SK-N-MC (cell line): ENCODE measurements at regions not wholly inside any gene's neighbourhood (a gene's known extent, or its start where the extent isn't known, plus 50 kb on each side); places are given as distances from the start of the nearest gene placed in this dataset.

ENCODE experiments used
- DNase-seq: peaks from one replicate; pipeline ENCODE4 v3.0.0-alpha.2; 2011; ENCODE audit warnings: low read depth, low spot score
- H3K27ac ChIP-seq: fragments of 200-600 bp; sonication (generic); 2 replicates; pipeline ENCODE4 v1.5.1; 2016; ENCODE audit warnings: mixed run types
- H3K36me3 ChIP-seq: fragments of 200-600 bp; sonication (generic); 2 replicates; pipeline ENCODE4 v1.6.1; 2017; ENCODE audit warnings: antibody characterized with exemption, low read length, mixed read lengths; ENCODE audit not compliant: insufficient read depth
- H3K4me3 ChIP-seq: fragments of 200-600 bp; sonication (generic); 2 replicates; pipeline ENCODE4 v1.5.1; 2016
- H3K9ac ChIP-seq: fragments of 200-600 bp; sonication (generic); 2 replicates; pipeline ENCODE4 v1.8.0; 2017; ENCODE audit warnings: mixed run types, mixed read lengths; ENCODE audit not compliant: insufficient read length
- H3K9me3 ChIP-seq: fragments of 200-600 bp; sonication (generic); 2 replicates; pipeline ENCODE4 v1.6.1; 2017; ENCODE audit warnings: low read depth, mild to moderate bottlenecking, antibody characterized with exemption, low read length, moderate library complexity, mixed read lengths
- EZH2 ChIP-seq: fragments of 200-600 bp; sonication (generic); IDR thresholded peaks from one replicate; pipeline ENCODE4 v1.6.1; 2017; ENCODE audit warnings: antibody characterized with exemption
- FOXP2 ChIP-seq: optimal IDR thresholded peaks from 2 replicates; pipeline ENCODE3; 2011; ENCODE audit warnings: mild to moderate bottlenecking, moderate library complexity; ENCODE audit not compliant: insufficient read depth; ENCODE audit errors: extremely low read length, control extremely low read depth
- POLR2AphosphoS5 ChIP-seq: IDR thresholded peaks from 2 replicates; pipeline ENCODE4 v1.6.1; 2012; ENCODE audit warnings: mild to moderate bottlenecking, low read depth, low read length, borderline replicate concordance

DNA sequence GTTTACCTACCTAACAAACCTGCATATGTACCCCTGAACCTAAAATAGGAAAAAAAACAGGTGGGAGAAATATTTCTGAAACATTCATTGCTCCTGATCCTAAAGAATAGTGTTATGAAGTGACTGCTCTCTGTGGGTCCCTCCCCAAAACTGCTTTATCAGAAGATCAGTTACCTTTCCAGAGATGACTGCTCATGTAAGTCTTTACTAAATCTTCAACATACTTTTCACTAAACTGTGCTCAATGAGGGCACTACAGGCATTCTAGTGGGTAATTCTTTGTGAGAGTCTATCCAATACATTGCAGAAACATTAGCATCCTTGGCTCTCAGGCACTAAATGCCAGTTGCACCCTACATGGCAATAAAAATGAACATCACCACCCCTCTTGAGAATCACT lies 189.3 kb upstream of the STK17B start:
- DNase-seq: no peak
- no peak overlapping the region for H3K4me3 ChIP-seq
- no peak overlapping the region for H3K27ac ChIP-seq
- H3K9ac ChIP-seq: no peak overlapping the region
- TF ChIP-seq FOXP2 (no peak), POLR2AphosphoS5 (no peak), EZH2 (no peak)
- no peaks in the 10 kb centered on the region for H3K9me3 ChIP-seq
- no peaks in the 10 kb centered on the region for H3K36me3 ChIP-seq

DNA sequence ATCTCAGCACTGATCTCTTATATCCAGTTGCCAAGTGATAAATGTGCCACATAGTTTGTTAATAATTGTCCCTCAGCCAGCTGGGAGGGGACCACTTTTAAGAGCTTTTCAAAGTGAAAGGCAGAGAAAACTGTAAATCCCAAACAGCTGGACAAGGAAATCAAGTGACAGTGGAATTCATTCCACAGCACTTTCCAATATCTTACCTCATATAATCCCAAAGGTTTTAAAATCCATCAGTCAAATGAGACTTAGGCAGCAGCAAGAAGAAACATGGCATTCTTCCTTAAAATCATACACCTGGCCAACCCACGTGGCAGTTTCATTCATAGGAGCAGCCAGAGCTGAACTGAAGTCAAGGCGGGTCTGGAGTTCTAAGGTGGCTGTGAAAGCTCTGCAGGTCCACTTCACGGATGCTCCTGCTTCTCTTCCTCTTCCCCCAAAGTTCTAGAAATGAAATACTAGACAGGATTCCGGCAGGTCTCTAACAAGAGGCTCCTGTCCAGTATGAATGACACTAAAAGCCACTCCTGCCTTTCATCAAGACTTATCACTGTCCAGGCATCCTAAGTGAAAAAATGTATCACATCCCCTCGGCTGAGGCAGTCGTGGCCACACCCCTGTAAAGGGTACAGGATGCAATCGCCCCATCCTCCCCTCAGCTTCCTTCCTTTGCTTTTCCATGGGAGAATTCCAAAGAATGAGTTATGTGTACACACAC lies 190.4 kb upstream of the STK17B start:
- Histone ChIP-seq H3K4me3 (no peak overlapping the region), H3K9ac (no peak overlapping the region), H3K27ac (no peak overlapping the region), H3K36me3 (no peaks in the 10 kb centered on the region), H3K9me3 (no peaks in the 10 kb centered on the region)
- TF ChIP-seq EZH2: no peak
- DNase-seq: no peak

GRCh38 chr2:196362973-196363549 lies 191.7 kb upstream of the STK17B start:
- Histone ChIP-seq H3K9ac (no peak overlapping the region), H3K9me3 (no peaks in the 10 kb centered on the region), H3K4me3 (no peak overlapping the region), H3K27ac (no peak overlapping the region), H3K36me3 (no peaks in the 10 kb centered on the region)
- DNase-seq: no peak
- TF ChIP-seq FOXP2: no peak
- no peak for TF ChIP-seq EZH2
- TF ChIP-seq POLR2AphosphoS5: no peak

- no peak for TF ChIP-seq FOXP2
- TF ChIP-seq EZH2: no peak
- no peak for TF ChIP-seq POLR2AphosphoS5
- H3K9me3 ChIP-seq: no peaks in the 10 kb centered on the region
- no peak overlapping the region for H3K27ac ChIP-seq
- no peaks in the 10 kb centered on the region for H3K36me3 ChIP-seq
- DNase-seq: no peak
- H3K4me3 ChIP-seq: no peak overlapping the region
- H3K9ac ChIP-seq: no peak overlapping the region
These were observed 193.8 kb upstream of the STK17B start for GRCh38 chr2:196365145-196365544.

GRCh38 chr2:196365923-196366322 lies 194.5 kb upstream of the STK17B start:
- TF ChIP-seq POLR2AphosphoS5 (no peak), EZH2 (no peak), FOXP2 (no peak)
- Histone ChIP-seq H3K36me3 (no peaks in the 10 kb centered on the region), H3K9me3 (no peaks in the 10 kb centered on the region), H3K4me3 (no peak overlapping the region), H3K27ac (no peak overlapping the region), H3K9ac (no peak overlapping the region)
- no peak for DNase-seq

- Histone ChIP-seq H3K27ac (no peak overlapping the region), H3K9ac (no peak overlapping the region), H3K4me3 (no peak overlapping the region), H3K9me3 (no peaks in the 10 kb centered on the region), H3K36me3 (no peaks in the 10 kb centered on the region)
- TF ChIP-seq EZH2 (no peak), FOXP2 (no peak), POLR2AphosphoS5 (no peak)
- no peak for DNase-seq
These were observed 196.3 kb upstream of the STK17B start for GRCh38 chr2:196367633-196368032.

DNA sequence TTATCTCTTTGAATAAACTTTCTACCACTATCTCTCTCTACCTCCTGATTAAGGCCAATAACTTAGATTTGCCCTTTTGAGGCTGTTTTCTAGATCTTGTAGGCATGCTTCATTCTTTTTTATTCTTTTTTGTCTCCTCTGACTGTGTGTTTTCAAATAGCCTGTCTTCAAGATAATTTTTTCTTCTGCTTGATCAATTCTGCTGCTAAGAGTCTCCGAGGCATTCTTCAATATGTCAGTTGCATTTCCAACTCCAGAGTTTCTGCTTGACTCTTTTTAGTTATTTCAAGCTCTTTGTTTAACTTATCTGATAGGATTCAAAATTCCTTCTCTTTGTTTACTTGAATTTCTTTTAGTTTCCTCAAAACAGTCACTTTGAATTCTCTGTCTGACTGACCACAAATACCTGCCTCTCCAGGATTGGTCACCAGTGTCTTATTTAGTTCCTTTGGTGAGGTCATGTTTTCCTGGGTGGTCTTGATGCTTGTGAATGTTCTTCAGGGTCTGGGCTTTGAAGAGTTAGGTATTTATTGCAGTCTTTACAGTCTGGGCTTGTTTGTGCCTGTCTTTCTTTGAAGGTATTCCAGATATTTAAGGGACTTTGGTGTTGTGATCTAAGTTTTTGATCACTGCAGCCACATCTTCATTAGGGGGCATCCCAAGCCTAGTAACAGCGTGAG lies 197.3 kb upstream of the STK17B start:
- Histone ChIP-seq H3K36me3 (no peaks in the 10 kb centered on the region), H3K9ac (no peak overlapping the region), H3K4me3 (no peak overlapping the region), H3K27ac (no peak overlapping the region), H3K9me3 (no peaks in the 10 kb centered on the region)
- no peak for DNase-seq
- TF ChIP-seq POLR2AphosphoS5 (no peak), EZH2 (no peak), FOXP2 (no peak)

DNA sequence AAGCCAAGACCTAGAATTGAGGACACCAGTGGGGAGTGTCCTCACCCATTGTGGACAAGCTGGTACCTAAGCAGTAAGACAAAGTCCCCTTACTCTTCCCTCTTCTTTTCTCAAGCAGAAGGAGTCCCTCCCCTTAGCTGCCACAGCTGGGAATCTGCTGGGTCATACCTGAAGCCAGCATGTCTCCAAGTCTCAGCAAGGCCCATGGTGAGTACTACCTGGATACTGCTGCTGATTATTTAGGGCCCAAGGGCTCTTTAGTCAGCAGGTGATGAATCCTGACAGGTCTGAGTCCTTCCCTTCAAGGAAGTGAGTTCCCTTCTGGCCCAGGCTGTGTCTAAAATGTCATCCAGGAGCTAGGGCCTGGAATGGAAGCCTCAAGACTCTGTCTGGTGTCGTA lies 198.6 kb upstream of the STK17B start:
- DNase-seq: no peak

More for the DNA sequence above, 198.6 kb upstream of the STK17B start:
- Histone ChIP-seq H3K9ac (no peak overlapping the region), H3K36me3 (no peaks in the 10 kb centered on the region), H3K4me3 (no peak overlapping the region), H3K9me3 (no peaks in the 10 kb centered on the region), H3K27ac (no peak overlapping the region)
- TF ChIP-seq POLR2AphosphoS5 (no peak), FOXP2 (no peak), EZH2 (no peak)
